Mammary epithelial cell (primary cell): ENCODE measurements at regions not wholly inside any gene's neighbourhood (a gene's known extent, or its start where the extent isn't known, plus 50 kb on each side); places are given as distances from the start of the nearest gene placed in this dataset.

Source experiments
- EZH2 ChIP-seq: IDR thresholded peaks from 2 replicates; pipeline ENCODE4 v1.6.1; 2012; ENCODE audit warnings: low read length, inconsistent platforms, borderline replicate concordance
- TF ChIP-seq, protein P1 (sequence below), 2 donors: IDR thresholded peaks in 1 of 2; conservative IDR thresholded peaks in 1 of 2; 2 replicates each; pipeline ENCODE4 v1.5.1; 2011 to 2012; ENCODE audit warnings: inconsistent platforms in 2 of 2, low read length in 2 of 2, mild to moderate bottlenecking in 2 of 2, control low read depth in 1 of 2, low read depth in 1 of 2; ENCODE audit not compliant: insufficient read depth in 1 of 2; ENCODE audit errors: extremely low read depth in 1 of 2

DNA sequence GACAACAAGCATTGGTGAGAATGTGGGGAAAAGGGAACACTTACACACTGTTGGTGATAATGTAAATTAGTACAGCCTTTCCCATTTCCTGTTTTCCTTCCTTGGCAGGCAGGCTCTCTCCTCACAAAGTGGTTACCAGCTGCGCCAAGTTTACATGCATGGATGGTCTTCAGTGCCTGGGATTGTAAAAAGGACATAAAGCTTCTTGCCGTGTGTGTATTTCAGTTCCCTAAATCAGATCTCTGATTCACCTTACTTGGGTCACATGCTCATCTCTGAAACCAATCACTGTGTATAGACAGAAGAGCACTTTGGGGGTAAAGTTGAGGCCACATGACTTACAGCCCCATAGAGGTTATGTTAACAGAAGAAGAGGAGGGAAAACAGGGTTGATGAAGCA lies 92.8 kb downstream of the CAVIN4 start:
- TF ChIP-seq, protein P1, sequence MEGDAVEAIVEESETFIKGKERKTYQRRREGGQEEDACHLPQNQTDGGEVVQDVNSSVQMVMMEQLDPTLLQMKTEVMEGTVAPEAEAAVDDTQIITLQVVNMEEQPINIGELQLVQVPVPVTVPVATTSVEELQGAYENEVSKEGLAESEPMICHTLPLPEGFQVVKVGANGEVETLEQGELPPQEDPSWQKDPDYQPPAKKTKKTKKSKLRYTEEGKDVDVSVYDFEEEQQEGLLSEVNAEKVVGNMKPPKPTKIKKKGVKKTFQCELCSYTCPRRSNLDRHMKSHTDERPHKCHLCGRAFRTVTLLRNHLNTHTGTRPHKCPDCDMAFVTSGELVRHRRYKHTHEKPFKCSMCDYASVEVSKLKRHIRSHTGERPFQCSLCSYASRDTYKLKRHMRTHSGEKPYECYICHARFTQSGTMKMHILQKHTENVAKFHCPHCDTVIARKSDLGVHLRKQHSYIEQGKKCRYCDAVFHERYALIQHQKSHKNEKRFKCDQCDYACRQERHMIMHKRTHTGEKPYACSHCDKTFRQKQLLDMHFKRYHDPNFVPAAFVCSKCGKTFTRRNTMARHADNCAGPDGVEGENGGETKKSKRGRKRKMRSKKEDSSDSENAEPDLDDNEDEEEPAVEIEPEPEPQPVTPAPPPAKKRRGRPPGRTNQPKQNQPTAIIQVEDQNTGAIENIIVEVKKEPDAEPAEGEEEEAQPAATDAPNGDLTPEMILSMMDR (conservative IDR thresholded peaks at IDR 0.05 in 1 of 2, IDR thresholded peaks at IDR 0.05 in 1 of 2; ENCODE audit: extremely low read depth in 1 of 2, insufficient read depth in 1 of 2, low read depth in 1 of 2, low read length in 2 of 2) = no peak
- no peak for TF ChIP-seq EZH2
